HG03097 (cell line): ENCODE measurements at regions not wholly inside any gene's neighbourhood (a gene's known extent, or its start where the extent isn't known, plus 50 kb on each side); places are given as distances from the start of the nearest gene placed in this dataset.

ENCODE experiments used
- ATAC-seq: cut with Tn5 transposase; IDR thresholded peaks from one replicate; pipeline ENCODE4 v1.9.1; 2021; ENCODE audit not compliant: unreplicated experiment, low FRiP score

- ATAC-seq: no peak
Measured at GRCh38 chr10:78981257-78981969, 87.4 kb upstream of the ZMIZ1 start.

GRCh38 chr10:78981970-78982281 is 86.8 kb upstream of the ZMIZ1 start:
- ATAC-seq: no peak

GRCh38 chr10:78982726-78983125 is 86.0 kb upstream of the ZMIZ1 start:
- ATAC-seq: no peak

- ATAC-seq: no peak
Measured at GRCh38 chr10:78983608-78984007, 85.2 kb upstream of the ZMIZ1 start.

DNA sequence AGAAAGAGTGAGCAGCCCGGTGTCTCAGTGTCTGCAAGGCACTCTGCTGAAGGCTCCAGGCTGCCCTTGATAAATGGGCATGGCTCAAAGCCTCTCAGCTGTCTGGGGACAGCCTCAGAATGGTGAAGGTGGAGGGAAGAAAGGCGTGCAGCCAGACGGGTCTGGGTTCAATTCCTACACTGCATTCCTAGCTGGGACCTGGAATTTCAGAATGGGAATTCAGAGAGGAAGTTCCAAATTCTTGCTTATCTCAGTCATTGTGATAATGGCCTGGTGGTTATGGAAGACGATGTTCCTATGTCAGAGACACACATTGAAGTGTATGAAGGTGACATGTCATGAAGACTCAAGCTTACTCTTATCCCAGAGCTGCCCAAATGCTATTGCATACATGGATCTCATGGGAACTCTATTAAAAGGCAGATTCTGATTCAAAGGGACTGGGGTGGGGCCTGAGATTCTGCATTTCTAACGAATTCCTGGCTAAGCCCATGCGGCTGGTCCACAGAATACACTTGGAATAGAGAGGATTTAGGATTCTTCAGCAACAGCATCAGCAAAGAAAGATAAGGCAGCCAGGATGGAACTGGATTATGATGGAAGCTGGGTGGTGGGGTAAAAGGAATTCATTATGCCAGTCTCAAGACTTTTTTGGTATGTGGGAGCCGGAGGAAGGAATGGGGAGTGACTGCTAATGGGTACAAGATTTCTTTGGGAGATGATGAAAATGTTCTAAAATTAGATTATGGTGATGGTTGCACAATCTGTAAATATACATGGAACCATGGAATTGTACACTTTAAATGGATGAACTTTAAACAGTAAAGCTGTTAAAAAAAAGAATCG is 82.6 kb upstream of the ZMIZ1 start:
- ATAC-seq: no peak

GRCh38 chr10:78991187-78991586 is 77.6 kb upstream of the ZMIZ1 start:
- ATAC-seq: no peak

GRCh38 chr10:78992333-78992732 is 76.4 kb upstream of the ZMIZ1 start:
- peak; percentile 79 for ATAC-seq

- ATAC-seq: no peak
Measured at GRCh38 chr10:78993261-78993945, 75.4 kb upstream of the ZMIZ1 start.

GRCh38 chr10:78995987-78996791 is 72.6 kb upstream of the ZMIZ1 start:
- no peak for ATAC-seq

DNA sequence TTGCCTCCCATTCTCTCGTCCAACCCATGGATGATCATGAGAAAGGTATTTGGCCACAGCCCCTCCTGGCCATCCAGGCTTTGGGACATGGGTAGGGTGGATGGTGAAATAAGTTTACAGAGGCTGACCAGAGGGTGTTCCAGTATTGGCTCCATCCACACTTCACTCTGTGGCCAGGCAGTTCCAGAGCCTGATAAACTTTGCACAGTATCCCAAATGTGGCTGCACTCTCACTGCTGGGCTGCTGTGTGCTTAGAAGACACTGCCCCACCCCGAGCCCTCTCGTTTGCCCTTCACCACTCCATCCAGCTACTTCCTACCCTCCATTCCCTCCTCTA is 72.0 kb upstream of the ZMIZ1 start:
- no peak for ATAC-seq

DNA sequence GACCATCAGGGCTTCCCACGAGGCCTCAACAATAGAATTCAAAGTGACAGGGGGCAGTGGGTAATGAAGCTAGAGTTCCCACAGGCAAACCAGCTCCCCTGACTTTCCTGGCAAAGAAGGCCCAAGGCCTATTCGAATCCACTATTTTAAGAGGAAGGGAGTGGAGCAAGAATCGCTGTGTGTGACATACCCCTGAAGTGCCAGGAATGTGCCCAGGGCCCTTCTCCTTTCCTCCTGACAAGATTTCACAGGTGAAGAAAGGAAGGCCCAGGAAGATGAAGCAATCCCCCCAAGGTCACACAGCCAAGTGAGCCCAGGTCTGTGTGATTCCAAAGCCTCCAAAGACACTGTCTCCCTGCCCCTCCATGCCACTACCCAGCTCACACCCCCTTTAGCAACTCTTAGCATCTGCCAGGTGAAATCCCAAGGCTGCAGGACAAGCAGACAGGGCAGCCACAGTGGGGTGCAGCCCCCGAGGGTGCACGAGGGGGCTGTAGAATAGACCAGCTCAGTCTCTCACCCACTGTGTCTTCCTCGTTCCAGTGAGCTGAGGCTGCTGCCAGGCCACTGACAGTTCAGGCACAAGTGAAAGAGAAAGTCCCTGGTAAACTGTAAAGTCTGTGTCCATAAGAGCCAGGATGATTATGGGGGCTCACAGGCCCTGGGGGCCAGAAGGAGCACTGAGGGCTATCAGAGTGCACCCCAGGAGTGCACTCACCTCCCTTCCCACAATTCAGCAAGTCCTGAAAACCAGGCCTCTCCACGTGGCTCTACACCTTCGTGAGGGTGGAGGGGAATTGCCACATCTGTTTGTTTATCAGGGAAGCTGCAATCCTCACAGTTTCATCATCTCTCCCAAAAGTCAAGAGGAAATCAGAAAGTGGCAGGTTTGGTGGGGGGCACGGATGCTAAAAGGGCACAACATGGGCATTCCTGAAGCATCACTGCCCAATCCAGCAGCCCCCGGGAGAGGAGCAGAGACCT is 70.8 kb upstream of the ZMIZ1 start:
- no peak for ATAC-seq

- ATAC-seq: no peak
Measured at GRCh38 chr10:79001082-79001885, 67.5 kb upstream of the ZMIZ1 start.

GRCh38 chr10:79002336-79002735 is 66.4 kb upstream of the ZMIZ1 start:
- no peak for ATAC-seq

DNA sequence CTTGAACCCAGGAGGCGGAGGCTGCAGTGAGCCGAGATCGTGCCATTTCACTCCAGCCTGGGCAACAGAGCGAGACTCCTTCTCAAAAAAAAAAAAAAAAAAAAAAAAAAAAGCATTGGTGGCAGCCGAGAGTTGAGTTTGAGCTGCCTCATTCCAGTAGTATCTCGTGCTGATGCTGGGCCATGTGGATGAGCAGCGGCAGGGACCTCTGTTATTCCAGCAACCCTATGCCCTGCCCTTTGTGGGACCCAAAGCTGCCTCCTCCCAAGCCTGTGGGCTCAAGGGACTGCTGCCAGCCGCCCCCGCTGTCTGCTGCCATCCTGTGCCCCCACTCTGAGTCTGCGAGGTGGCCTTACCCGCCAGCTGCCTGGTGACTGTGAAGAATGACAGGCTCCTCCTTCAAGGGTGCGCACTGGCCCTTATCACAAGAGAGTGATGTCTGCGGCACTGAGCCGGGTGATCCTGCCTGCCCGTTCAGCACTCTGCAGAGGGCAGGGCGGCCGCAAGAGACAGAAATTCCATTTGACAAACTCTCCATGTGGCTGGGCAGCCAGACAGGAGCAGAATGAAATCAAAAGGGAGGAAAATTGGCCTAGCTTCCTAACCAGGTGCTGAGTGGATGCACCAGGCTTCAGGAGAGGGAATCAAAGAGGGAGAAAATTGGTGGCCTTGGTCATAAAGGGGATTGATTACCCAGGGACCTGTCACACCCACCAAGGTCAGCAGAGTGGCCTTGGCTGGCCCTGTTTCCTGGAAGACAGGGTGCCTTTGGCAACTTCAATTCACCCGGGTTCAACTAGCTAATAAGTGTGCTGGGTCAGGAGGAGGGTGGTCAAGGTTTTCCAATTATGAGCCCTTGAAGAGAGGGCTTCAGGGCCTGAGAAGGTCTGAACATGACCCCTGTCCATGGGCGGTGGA is 65.3 kb upstream of the ZMIZ1 start:
- no peak for ATAC-seq

GRCh38 chr10:79004311-79004710 is 64.5 kb upstream of the ZMIZ1 start:
- no peak for ATAC-seq

GRCh38 chr10:79005126-79005810 is 63.5 kb upstream of the ZMIZ1 start:
- no peak for ATAC-seq

GRCh38 chr10:79007018-79007417 is 61.7 kb upstream of the ZMIZ1 start:
- ATAC-seq: no peak
